Right cardiac atrium (tissue), 5 donors: ENCODE measurements at regions not wholly inside any gene's neighbourhood (a gene's known extent, or its start where the extent isn't known, plus 50 kb on each side); places are given as distances from the start of the nearest gene placed in this dataset.
"Not testable (repeated sequence)": the region's sequence is repeated elsewhere in the genome, so short reads cannot be mapped to it uniquely, and the experiment has no call there.

ENCODE experiments used
- ATAC-seq, 2 donors: fragments of 200-7000 bp; cut with Tn5 transposase; one replicate each; pipeline versions ENCODE4 v1.8.0 to v1.9.1; 2020; ENCODE audit warnings: moderate library complexity in 2 of 2, mild to moderate bottlenecking in 1 of 2
- DNase-seq, 3 donors: peaks; one replicate each; pipeline ENCODE4 v3.0.0-alpha.2; 2020
- H3K27ac ChIP-seq: one replicate; pipeline ENCODE4 v1.5.1; 2013; ENCODE audit warnings: mild to moderate bottlenecking, low read length, control low read depth, moderate library complexity
- H3K27me3 ChIP-seq: one replicate; pipeline ENCODE4 v1.6.1; 2013; ENCODE audit not compliant: control insufficient read depth, insufficient read depth
- H3K4me1 ChIP-seq: one replicate; pipeline ENCODE4 v1.6.1; 2013; ENCODE audit warnings: low read length; ENCODE audit not compliant: control insufficient read depth, insufficient read depth
- H3K4me3 ChIP-seq: one replicate; pipeline ENCODE4 v1.5.1; 2013; ENCODE audit warnings: low read length, control low read depth
- H3K9me3 ChIP-seq: one replicate; pipeline ENCODE4 v1.6.1; 2013; ENCODE audit warnings: low read length; ENCODE audit not compliant: control insufficient read depth
- WGBS: extraction: QIAGEN DNeasy Blood & Tissue Kit; methylation state at CpG from one replicate; pipeline ENCODE4 v1.1.7; 2013; 5-methylcytosine and 5-hydroxymethylcytosine counted together
- intact Hi-C, 4 donors: fragments of 100-400 bp; cut with DNase I; formaldehyde crosslinking; loops; one replicate each; pipeline versions ENCODE4 v1.11.0 to v1.14.0; 2022 to 2023
- donor health status: healthy with polysubstance abuse.
- donor health status: DM: no; HTN: yes; CAD: no.
- donor health status: DM: no; HTN: no; CAD: no.
- donor health status: DM: no; HTN: yes; CAD: no; lungs with severe emphysema.
- donor health status: DM: yes; HTN: yes; CAD: no.

- ATAC-seq = no peak
- Histone ChIP-seq H3K4me1 (no peaks in the 10 kb centered on the region), H3K9me3 (no peaks in the 10 kb centered on the region), H3K4me3 (no peak overlapping the region), H3K27ac (no peak overlapping the region), H3K27me3 (no peaks in the 10 kb centered on the region)
- WGBS = 85% methylated on average over 4 of the region's 4 CpGs
- DNase-seq = no peak
- intact Hi-C loops = no loop called here
These were observed 61.4 kb upstream of the CNIH3 start for GRCh38 chr1:224554620-224555259.

GRCh38 chr1:224558904-224559303 is 57.2 kb upstream of the CNIH3 start:
- no peaks in the 10 kb centered on the region for H3K27me3 ChIP-seq
- no peak for ATAC-seq
- intact Hi-C loops = no loop called here
- no peak for DNase-seq
- H3K4me3 ChIP-seq = no peak overlapping the region
- no peaks in the 10 kb centered on the region for H3K4me1 ChIP-seq
- H3K9me3 ChIP-seq = peaks cover 2% of the 10 kb centered on the region
- H3K27ac ChIP-seq = no peak overlapping the region
- WGBS = 70% methylated on average over 3 of the region's 3 CpGs

- WGBS = 88% methylated on average over 5 of the region's 5 CpGs
- H3K9me3 ChIP-seq = peaks cover 2% of the 10 kb centered on the region
- no peak for ATAC-seq
- no peak overlapping the region for H3K4me3 ChIP-seq
- no peak overlapping the region for H3K27ac ChIP-seq
- intact Hi-C loops = no loop called here
- H3K4me1 ChIP-seq = no peaks in the 10 kb centered on the region
- DNase-seq = no peak
- H3K27me3 ChIP-seq = no peaks in the 10 kb centered on the region
These were observed 56.0 kb upstream of the CNIH3 start for GRCh38 chr1:224559981-224560728.

- intact Hi-C loops, H3K9me3 ChIP-seq, H3K4me3 ChIP-seq, H3K27ac ChIP-seq, H3K27me3 ChIP-seq, ATAC-seq, H3K4me1 ChIP-seq, DNase-seq: not testable (repeated sequence)
These were observed 53.2 kb upstream of the CNIH3 start for GRCh38 chr1:224562881-224563280.

- Histone ChIP-seq H3K4me1 (no peaks in the 10 kb centered on the region), H3K4me3 (no peak overlapping the region), H3K27ac (no peak overlapping the region), H3K9me3 (peaks cover 2% of the 10 kb centered on the region), H3K27me3 (no peaks in the 10 kb centered on the region)
- DNase-seq = no peak
- 70% methylated on average over 1 of the region's 1 CpG for WGBS
- ATAC-seq = no peak
- intact Hi-C loops = no loop called here
These were observed 52.5 kb upstream of the CNIH3 start for GRCh38 chr1:224563666-224564065.

- no peak for DNase-seq
- ATAC-seq = no peak
- intact Hi-C loops = no loop called here
- Histone ChIP-seq H3K4me1 (no peaks in the 10 kb centered on the region), H3K27ac (no peak overlapping the region), H3K9me3 (peaks cover 2% of the 10 kb centered on the region), H3K27me3 (no peaks in the 10 kb centered on the region), H3K4me3 (no peak overlapping the region)
- 78% methylated on average over 3 of the region's 3 CpGs for WGBS
These were observed 51.5 kb upstream of the CNIH3 start for GRCh38 chr1:224564454-224565084.

- Histone ChIP-seq H3K27ac (no peak overlapping the region), H3K9me3 (peaks cover 2% of the 10 kb centered on the region), H3K4me1 (no peaks in the 10 kb centered on the region), H3K27me3 (no peaks in the 10 kb centered on the region), H3K4me3 (no peak overlapping the region)
- DNase-seq = no peak
- ATAC-seq = no peak
- intact Hi-C loops = no loop called here
- 84% methylated on average over 5 of the region's 5 CpGs for WGBS
These were observed 50.9 kb upstream of the CNIH3 start for GRCh38 chr1:224565186-224565585.

- Histone ChIP-seq H3K4me1 (no peaks in the 10 kb centered on the region), H3K4me3 (no peak overlapping the region), H3K27ac (no peak overlapping the region), H3K9me3 (no peaks in the 10 kb centered on the region), H3K27me3 (no peaks in the 10 kb centered on the region)
- ATAC-seq (no peak), DNase-seq (no peak)
- 69% methylated on average over 3 of the region's 3 CpGs for WGBS
- intact Hi-C loops = no loop called here
These were observed 50.3 kb upstream of the CNIH3 start for GRCh38 chr1:224565611-224566406.
